Upper lobe of left lung (tissue), 4 donors: ENCODE measurements at regions not wholly inside any gene's neighbourhood (a gene's known extent, or its start where the extent isn't known, plus 50 kb on each side); places are given as distances from the start of the nearest gene placed in this dataset.

Experiments used
- POLR2A ChIP-seq, 4 donors: fragments of 450-650 bp; IDR thresholded peaks; one replicate each; pipeline ENCODE4 v1.5.1; 2016 to 2017; ENCODE audit warnings: antibody characterized with exemption in 4 of 4, mild to moderate bottlenecking in 2 of 4
- POLR2AphosphoS5 ChIP-seq, 2 donors: sonication (generic); formaldehyde crosslinking; IDR thresholded peaks; one replicate each; pipeline ENCODE4 v1.5.1; 2017; ENCODE audit warnings: antibody characterized with exemption in 2 of 2
- TF ChIP-seq, protein P1 (sequence below), 6 experiments: fragments of 450-650 bp in 4 of 6; fragments of 200-600 bp in 2 of 6; sonication (generic) in 2 of 6; IDR thresholded peaks; one replicate each; pipeline ENCODE4 v1.5.1; 2016 to 2019; ENCODE audit warnings: antibody characterized with exemption in 6 of 6

DNA sequence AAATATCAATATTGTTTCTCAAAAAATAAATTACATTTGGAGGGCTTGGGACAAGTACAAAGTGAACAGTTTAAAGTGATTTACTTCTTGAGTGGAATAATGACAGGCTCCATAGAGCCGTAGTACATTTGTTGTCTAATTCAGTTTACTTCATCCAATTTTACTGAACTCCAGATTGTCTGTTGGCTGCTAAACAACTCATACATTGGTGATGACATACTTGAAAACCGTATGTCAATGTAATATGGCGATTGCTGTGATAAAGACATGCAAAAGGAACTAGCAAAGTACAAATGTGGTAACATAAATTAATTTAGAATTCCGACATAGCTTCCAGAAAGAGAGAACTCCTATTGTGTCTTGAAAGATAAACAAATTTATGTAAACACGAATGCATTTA, 1197.5 kb upstream of the CDH18 start:
- TF ChIP-seq POLR2AphosphoS5 (IDR thresholded peaks at IDR 0.05) (no peak), POLR2A (IDR thresholded peaks at IDR 0.05) (no peak)
- TF ChIP-seq, protein P1, sequence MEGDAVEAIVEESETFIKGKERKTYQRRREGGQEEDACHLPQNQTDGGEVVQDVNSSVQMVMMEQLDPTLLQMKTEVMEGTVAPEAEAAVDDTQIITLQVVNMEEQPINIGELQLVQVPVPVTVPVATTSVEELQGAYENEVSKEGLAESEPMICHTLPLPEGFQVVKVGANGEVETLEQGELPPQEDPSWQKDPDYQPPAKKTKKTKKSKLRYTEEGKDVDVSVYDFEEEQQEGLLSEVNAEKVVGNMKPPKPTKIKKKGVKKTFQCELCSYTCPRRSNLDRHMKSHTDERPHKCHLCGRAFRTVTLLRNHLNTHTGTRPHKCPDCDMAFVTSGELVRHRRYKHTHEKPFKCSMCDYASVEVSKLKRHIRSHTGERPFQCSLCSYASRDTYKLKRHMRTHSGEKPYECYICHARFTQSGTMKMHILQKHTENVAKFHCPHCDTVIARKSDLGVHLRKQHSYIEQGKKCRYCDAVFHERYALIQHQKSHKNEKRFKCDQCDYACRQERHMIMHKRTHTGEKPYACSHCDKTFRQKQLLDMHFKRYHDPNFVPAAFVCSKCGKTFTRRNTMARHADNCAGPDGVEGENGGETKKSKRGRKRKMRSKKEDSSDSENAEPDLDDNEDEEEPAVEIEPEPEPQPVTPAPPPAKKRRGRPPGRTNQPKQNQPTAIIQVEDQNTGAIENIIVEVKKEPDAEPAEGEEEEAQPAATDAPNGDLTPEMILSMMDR (IDR thresholded peaks at IDR 0.05): no peak
